CD4-positive, alpha-beta T cell treated with Interleukin-4 for 4 hours (primary cell): ENCODE measurements at regions not wholly inside any gene's neighbourhood (a gene's known extent, or its start where the extent isn't known, plus 50 kb on each side); places are given as distances from the start of the nearest gene placed in this dataset.

Source experiments
- DNase-seq: peaks from one replicate; pipeline ENCODE4 v3.0.0-alpha.2; 2020

DNA sequence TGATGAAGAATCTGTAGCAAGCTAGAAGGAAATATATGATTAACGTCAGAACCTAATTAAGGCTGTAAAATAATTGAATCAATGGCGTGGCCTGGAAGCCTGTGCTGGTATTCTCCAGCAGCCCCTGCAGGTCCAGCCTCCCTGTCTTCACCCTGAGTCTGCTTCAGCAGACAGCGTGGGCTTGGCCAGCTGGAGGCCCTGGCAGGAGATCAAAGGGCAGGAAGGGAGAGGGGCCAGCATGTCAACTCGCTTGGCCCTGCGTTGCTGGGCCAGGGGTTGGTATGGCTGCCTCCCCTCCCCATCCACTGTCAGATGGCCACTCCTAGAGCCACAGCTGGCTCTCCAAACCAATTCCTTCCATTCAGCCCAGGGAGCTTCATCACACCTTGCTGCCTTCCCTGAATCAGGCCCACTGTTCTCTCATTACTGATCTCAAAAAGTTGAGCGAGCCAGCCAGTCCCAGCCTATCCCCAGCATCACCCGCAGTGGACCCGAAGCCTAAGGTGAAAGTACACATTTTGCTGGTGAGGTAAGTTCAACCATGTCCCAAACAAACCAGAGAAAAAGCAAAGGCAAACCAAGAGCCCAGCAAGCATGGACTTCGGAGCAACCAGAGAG lies 228.4 kb upstream of the AGAP1 start:
- no peak for DNase-seq

GRCh38 chr2:235267251-235267650 lies 226.6 kb upstream of the AGAP1 start:
- DNase-seq: no peak

DNA sequence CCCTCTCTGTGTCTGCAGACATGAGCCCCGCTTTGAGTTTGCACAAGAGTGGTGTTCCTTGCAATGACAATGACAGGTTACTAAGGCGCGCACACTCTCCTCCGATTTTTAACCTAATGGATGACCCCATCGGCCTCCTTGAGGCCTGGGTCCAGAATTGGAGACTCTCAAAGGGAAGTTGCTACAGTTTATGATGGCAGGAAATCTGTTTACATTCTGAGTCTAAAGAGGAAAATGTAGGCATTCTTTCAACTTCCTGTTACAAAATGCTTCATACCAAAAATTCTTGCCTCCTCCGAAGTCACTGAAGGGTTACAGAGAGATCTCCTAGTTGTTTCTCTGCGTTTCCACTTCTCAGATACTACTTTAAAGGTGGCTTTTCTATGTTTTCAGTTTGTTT lies 225.3 kb upstream of the AGAP1 start:
- no peak for DNase-seq

DNA sequence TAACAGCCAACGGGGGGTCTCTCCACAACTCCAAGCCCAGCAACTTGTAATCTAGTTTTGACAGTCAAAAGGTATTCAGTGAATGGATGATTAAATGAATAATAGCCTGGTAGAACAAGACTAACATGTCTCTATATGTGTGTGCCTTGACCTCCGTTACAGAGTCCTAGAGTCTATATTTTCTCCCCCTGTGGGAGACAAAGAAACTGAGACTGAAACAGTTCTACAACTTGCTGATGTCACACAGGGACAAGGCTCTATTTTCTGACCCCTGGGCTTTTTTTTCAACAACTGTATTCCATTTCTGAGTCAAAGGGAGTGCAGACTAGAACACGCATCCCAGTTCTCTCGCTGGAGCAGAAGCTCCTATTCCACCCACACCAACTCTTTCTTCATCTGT lies 223.6 kb upstream of the AGAP1 start:
- DNase-seq: no peak

DNA sequence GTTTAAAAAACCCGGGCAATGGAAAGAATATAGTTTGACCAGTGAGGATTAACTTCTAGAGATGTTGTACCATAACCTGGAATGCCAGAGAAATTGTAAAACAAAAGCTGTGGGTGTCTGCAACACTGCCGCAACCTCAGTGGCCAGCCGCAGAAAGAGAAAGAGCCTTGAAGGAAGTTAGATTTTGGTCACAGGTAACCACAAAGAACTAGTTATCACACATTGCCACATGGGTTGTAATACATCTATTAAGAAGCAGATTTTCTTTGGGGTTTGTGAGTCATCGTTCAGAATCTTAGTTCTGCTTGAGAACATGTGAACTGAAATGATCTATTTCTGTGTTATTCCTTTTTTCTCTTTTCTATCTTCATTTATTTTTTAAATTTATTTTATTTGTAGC lies 222.9 kb upstream of the AGAP1 start:
- peak; percentile 0 for DNase-seq

GRCh38 chr2:235271936-235272335 lies 221.9 kb upstream of the AGAP1 start:
- no peak for DNase-seq

- DNase-seq: no peak
Observed at GRCh38 chr2:235274023-235274422, 219.8 kb upstream of the AGAP1 start.

DNA sequence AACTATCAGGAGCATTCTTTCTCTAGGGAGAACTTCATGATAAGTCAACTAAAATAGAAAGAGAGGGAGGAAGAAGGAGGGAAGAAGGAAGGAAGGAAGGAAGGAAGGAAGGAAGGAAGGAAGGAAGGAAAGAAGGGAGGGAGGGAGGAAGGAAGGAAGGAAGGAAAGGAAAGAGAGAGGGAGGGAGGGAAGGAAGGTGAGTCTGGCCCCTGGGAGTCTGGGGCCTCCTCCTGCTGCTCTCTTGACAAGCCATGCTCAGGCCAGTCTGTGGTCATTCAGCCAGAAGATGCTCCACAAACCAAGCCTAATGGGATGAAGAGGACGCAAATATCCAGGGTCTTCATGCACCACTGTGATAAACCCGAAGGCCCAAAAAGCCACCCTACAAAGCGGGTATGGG lies 216.4 kb upstream of the AGAP1 start:
- no peak for DNase-seq

- DNase-seq: no peak
Observed at GRCh38 chr2:235278771-235279355, 215.0 kb upstream of the AGAP1 start.

DNA sequence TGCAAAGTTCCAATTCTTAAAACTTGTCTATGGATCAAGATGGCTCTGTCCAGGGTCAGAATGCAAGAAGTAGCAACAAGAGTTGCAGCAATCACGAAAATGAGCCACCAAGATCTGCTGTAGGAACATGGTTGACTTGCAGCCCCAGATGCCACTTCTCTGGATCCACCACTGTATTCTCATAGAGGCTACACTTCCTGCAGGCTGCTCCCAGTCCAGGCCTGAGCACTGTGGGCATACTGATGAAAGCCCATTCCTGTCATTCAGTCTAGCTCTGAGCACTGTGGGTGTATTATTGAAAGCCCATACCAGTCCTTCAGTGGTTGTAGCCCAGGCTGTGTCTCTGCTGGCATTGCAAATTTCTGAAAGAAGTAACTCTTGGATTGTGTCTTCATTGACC lies 213.9 kb upstream of the AGAP1 start:
- DNase-seq: no peak

DNA sequence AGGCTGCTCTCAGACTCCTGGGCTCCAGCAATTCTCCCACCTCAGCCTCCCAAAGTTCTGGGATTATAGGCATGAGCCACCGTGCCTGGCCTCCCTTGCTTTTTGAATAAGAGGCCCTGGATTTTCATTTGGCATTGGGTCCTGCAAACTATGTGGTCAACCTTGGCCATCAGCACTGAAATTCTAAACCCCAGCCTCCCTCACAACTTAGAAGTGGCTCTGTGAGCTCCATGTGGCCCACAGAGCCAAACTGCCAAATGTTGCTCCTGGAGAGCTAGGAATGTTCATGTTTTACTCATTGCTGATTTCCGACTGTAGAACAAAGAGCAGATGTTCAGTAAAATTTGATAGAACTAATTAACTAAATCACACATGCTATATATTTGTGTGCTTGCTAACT lies 210.6 kb upstream of the AGAP1 start:
- no peak for DNase-seq

DNA sequence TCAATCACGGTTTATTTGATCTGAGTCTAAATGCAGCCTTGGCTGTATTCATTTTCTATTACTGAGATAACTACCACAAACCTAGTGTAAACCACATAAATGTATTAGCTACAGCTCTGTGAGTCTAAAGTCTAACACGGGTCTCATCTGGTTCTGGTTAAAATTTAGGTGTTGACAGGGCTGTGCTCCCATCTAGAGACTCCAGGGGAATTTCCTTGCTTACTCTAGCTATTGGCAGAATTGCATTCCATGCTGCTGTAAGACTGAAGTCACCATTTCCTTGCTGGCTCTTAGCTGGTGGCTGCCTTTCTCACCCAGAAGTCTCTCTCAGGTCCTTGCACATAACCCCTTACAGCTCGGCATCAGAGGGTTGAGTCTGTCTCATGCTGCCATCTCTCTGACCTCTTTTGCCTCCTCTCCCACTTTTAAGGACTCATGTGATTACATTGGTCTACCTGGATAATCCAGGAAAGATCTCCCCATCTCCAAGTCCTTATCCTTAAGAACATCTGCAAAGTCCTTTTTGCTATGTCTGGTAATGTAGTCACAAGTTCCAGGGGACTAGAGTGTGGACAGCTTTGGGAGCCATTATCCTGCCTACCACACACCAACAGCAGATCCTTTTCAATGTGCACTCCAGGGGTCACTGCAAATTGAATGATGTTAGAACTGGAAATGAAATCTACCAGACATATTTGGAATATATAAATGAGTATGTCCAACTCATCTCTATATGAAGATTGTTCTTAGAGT lies 207.0 kb upstream of the AGAP1 start:
- no peak for DNase-seq

DNA sequence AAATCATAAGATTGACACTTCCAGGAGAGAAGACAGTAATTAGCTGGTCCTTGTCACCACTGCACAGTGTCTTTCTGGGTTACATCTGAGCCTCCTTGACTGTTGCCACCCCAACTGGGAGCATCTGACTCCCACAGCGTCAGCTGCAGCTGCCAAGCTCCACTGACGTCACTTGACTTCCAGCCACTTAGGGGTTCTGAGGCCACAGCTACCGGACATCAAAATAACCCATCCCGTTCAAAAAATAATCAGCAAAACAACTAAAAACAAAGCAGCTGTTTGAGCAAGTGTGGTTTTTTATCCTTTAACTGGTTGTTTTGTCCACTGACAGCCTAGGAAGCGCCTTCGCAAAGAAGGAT lies 206.5 kb upstream of the AGAP1 start:
- DNase-seq: no peak

- DNase-seq: no peak
Observed at GRCh38 chr2:235291461-235291860, 202.4 kb upstream of the AGAP1 start.

DNA sequence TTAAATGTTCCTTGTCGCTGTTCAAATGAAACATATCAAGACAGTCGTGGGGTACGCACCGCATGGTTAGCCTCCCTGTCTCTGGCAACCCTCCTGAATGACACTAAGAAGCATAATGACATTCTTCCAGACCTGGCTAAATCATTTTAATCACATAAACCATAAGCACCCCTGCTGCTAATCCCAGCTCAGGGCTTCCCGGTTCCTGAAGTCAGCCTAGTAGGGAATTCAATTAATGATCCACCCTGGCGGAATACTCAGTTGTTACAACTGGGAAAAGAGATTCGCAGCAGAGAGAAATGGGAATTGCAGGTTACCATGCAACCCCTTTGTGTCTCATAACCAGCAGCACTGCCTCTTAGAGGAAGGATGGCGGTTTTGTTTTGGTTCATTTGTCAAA lies 200.8 kb upstream of the AGAP1 start:
- DNase-seq: no peak

GRCh38 chr2:235295831-235296230 lies 198.0 kb upstream of the AGAP1 start:
- no peak for DNase-seq

- no peak for DNase-seq
Observed at GRCh38 chr2:235300368-235301201, 193.3 kb upstream of the AGAP1 start.

DNA sequence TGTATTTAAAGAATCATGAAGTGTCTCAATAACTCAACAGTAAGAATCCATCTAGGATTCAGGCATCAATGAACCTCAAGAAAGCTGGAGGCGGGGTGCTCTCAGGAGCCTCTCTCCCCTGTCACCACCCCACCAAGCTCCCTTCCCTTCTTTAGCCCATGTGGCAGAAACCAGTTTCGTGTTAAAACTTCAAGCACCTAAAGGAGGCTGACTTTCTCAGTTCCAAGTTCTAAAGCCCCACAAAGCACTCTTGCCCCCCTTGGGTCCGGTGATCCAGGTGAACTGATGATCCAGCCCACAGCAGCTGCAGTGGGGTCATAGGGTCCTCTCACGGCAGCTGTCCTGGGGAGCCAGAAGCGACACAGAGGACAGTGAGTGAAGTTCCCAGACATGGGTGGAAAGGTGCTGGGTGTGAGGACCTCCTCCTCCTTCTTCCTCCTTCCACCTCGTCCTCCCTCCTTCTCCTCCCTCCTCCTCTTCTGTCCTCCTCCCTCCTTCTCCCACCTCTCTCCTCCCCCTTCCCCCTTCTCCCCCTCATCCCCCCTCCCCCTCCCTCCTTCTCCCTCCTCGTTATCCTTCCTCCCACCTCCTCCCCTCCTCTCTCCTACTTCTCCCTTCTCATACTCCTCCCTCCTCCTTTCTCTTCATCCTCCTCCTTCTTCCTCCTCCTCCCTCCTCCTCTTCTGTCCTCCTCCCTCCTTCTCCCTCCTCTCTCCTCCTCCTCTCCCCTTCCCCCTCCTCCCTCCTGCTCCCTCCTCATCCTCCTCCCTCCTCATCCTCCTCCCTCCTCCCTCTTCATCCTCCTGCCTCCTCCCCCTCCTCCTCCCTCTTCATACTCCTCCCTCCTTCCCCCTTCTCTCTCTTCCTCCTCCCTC lies 192.4 kb upstream of the AGAP1 start:
- DNase-seq: no peak

- DNase-seq: no peak
Observed at GRCh38 chr2:235302263-235302662, 191.6 kb upstream of the AGAP1 start.

DNA sequence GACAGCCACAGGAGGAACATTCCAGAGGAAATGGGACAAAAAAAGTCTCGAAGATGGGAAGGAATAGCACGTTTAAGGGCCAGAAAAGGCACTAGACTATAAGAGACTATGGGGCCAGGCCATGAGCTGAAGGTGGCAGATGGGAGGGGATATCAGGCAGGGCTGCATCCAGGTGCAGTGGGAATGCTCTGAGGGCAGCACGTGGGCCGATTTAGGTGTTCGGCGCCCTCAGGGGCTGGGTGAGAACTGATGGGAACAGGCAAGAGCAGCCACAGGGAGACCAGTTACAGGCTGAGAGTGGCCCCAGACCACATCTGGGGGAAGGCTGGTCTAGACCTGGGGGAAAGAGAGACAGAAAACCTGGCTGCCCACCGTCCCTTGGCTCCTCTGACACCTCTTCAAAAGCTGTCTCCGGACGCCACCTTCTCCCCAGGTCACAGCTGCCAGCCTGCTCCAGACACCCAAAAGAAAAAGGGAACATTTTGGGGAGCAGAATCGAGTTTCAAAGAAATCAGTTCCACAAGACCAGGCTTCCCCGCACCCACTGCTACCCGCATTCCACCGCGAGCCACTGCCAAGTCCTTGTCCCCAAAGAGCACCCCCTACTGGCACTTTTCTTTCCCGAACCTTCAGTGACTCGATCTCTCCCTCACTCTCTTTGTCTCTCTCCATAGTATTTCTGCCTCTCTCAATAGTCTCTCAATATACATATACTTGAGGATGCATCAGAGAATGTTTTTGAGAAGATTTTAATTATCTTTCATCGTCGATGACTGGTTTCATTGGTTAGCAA lies 190.1 kb upstream of the AGAP1 start:
- no peak for DNase-seq

GRCh38 chr2:235305678-235306077 lies 188.2 kb upstream of the AGAP1 start:
- no peak for DNase-seq

DNA sequence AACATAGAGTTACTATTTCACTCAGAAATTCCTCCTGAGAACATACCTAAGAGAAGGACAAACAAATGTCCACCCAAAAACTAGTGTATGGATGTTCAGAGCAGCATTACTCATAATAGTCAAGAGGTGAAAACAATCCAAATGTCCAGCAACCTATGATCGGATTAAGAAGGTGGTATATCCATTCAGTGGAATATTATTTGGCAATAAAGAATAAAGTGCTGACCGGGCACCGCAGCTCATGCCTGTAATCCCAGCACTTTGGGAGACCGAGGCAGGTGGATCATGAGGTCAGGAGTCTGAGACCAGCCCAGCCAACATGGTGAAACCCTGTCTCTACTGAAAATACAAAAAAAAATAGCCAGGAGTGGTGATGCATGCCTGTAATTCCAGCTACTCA lies 182.8 kb upstream of the AGAP1 start:
- DNase-seq: no peak
